OCI-LY3 (cell line): ENCODE measurements at regions not wholly inside any gene's neighbourhood (a gene's known extent, or its start where the extent isn't known, plus 50 kb on each side); places are given as distances from the start of the nearest gene placed in this dataset.
A peak's percentile ranks its signal among the peaks of the same experiment; 100 is the strongest.

Experiments
- CTCF ChIP-seq: fragments of 200-600, 300-600 bp; sonication (generic); IDR thresholded peaks from 2 replicates; pipeline ENCODE4 v1.5.1; 2014; ENCODE audit warnings: antibody characterized with exemption, low read length, low read depth
- EZH2phosphoT487 ChIP-seq: fragments of 200-600 bp; shearing (Covaris generic); IDR thresholded peaks from 2 replicates; pipeline ENCODE4 v1.6.1; 2018; ENCODE audit warnings: antibody characterized with exemption, mixed run types, low read depth

GRCh38 chr3:66858656-66859381 lies 139.3 kb upstream of the KBTBD8 start:
- TF ChIP-seq CTCF (peak; percentile 21), EZH2phosphoT487 (no peak)
